ENCODE measurements at regions not wholly inside any gene's neighbourhood (a gene's known extent, or its start where the extent isn't known, plus 50 kb on each side); places are given as distances from the start of the nearest gene placed in this dataset.

DNA sequence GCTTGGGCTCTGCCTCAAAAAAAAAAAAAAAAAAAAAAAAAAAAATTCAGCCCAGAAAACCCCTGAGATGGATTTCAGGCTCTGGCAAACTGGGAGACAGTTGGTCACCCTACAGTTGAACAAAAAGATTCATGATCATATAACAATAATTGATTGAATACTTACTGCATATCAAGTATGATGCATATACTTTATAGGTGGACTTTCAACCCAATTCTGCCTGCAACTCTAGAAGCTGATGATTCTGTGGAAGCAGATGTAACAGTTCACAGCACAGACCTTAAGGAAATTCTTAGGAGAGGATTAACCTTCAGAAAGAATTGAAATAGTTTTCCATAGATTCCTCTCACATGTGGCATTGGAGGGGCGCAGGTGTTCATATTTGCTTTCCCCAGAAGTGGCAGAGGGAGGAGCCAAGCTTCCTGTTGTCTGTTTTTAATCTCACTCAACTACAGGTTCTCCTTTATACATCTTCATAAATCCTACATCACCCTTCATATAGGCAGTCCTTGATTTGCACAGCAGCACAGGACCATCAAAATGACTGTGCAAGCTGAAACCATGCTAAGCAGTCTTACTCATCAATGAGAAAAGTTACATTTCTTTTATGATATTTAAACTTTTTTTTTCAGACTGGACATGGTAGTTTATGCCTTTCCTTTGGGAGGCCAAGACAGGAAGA, 149.4 kb upstream of the KLF3 start:
- TF ChIP-seq CTCF (conservative IDR thresholded peaks at IDR 0.05; ENCODE audit: low read depth, low read length) (no peak), EZH2 (IDR thresholded peaks at IDR 0.05; ENCODE audit: borderline replicate concordance, low read depth, low read length, poor library complexity, severe bottlenecking) (no peak)

All from A673 (cell line).